IMR-90 (cell line): ENCODE measurements at regions not wholly inside any gene's neighbourhood (a gene's known extent, or its start where the extent isn't known, plus 50 kb on each side); places are given as distances from the start of the nearest gene placed in this dataset.

ENCODE experiments used
- CEBPB ChIP-seq: IDR thresholded peaks from 2 replicates; pipeline ENCODE4 v1.6.1; 2012; ENCODE audit warnings: low read depth, low read length, improper control_type of control experiment
- FOS ChIP-seq: fragments of 150-350 bp; IDR thresholded peaks from 2 replicates; pipeline ENCODE4 v1.6.1; 2016; ENCODE audit warnings: low read depth, low read length
- MXI1 ChIP-seq: IDR thresholded peaks from 2 replicates; pipeline ENCODE4 v1.6.1; 2012; ENCODE audit warnings: low read depth, mild to moderate bottlenecking, low read length, moderate library complexity, borderline replicate concordance
- POLR2A ChIP-seq: IDR thresholded peaks from 2 replicates; pipeline ENCODE4 v1.6.1; 2012; ENCODE audit warnings: mild to moderate bottlenecking, low read depth, low read length
- RAD21 ChIP-seq: IDR thresholded peaks from 2 replicates; pipeline ENCODE4 v1.6.1; 2012; ENCODE audit warnings: low read length, improper control_type of control experiment
- RCOR1 ChIP-seq: IDR thresholded peaks from 2 replicates; pipeline ENCODE4 v1.6.1; 2012; ENCODE audit warnings: mild to moderate bottlenecking, low read length, improper control_type of control experiment; ENCODE audit not compliant: insufficient replicate concordance
- RFX5 ChIP-seq: IDR thresholded peaks from 2 replicates; pipeline ENCODE4 v1.8.0; 2012; ENCODE audit warnings: low read depth, mild to moderate bottlenecking, low read length, moderate library complexity
- SMC3 ChIP-seq: fragments of 150-350 bp; IDR thresholded peaks from 2 replicates; pipeline ENCODE4 v1.6.1; 2016; ENCODE audit warnings: low read depth, mild to moderate bottlenecking, antibody characterized with exemption, low read length, moderate library complexity
- TF ChIP-seq, protein P1 (sequence below): conservative IDR thresholded peaks from 2 replicates; pipeline ENCODE4 v1.5.1; 2012; ENCODE audit warnings: mild to moderate bottlenecking, low read depth, low read length, improper control_type of control experiment
- TF ChIP-seq, protein P2 (sequence below): fragments of 150-350 bp; IDR thresholded peaks from 2 replicates; pipeline ENCODE4 v1.6.1; 2017; ENCODE audit warnings: mild to moderate bottlenecking, antibody characterized with exemption, low read length, low read depth

DNA sequence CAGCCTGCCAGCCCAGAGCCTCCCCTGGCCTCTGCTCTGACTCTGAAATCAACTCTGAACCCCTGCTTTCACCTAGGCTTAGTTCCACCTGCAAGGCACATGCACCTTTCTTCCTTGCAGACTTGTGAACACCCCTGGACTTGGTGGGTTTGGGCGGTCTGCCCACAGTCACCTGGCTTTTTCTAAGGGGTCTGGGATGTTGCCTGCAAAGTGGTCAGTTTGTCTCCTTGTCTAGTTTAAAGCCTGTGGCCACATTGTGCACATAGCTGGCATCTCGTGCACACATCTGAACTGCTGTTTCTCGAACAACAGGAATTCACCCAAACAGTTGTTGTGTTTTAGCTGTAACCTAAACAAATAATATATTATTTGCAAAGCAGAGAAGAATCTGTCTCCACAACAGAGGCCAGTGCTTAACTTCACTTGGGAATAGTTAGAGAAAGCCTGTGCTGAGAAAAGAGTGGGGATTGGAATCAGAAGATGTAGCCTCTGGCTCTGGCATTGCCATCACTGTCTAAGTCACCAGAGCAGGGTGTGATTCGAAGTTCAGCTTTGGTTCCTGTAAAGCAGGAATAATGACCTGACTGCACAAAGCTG, 108.5 kb downstream of the TMEM18 start:
- no peak for TF ChIP-seq POLR2A
- TF ChIP-seq, protein P1, sequence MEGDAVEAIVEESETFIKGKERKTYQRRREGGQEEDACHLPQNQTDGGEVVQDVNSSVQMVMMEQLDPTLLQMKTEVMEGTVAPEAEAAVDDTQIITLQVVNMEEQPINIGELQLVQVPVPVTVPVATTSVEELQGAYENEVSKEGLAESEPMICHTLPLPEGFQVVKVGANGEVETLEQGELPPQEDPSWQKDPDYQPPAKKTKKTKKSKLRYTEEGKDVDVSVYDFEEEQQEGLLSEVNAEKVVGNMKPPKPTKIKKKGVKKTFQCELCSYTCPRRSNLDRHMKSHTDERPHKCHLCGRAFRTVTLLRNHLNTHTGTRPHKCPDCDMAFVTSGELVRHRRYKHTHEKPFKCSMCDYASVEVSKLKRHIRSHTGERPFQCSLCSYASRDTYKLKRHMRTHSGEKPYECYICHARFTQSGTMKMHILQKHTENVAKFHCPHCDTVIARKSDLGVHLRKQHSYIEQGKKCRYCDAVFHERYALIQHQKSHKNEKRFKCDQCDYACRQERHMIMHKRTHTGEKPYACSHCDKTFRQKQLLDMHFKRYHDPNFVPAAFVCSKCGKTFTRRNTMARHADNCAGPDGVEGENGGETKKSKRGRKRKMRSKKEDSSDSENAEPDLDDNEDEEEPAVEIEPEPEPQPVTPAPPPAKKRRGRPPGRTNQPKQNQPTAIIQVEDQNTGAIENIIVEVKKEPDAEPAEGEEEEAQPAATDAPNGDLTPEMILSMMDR = no peak
- no peak for TF ChIP-seq RFX5
- no peak for TF ChIP-seq RCOR1
- no peak for TF ChIP-seq RAD21
- TF ChIP-seq CEBPB = no peak
- TF ChIP-seq SMC3 = no peak
- no peak for TF ChIP-seq FOS
- TF ChIP-seq, protein P2, sequence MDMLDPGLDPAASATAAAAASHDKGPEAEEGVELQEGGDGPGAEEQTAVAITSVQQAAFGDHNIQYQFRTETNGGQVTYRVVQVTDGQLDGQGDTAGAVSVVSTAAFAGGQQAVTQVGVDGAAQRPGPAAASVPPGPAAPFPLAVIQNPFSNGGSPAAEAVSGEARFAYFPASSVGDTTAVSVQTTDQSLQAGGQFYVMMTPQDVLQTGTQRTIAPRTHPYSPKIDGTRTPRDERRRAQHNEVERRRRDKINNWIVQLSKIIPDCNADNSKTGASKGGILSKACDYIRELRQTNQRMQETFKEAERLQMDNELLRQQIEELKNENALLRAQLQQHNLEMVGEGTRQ = no peak
- TF ChIP-seq MXI1 = no peak
